GM20000 (cell line): ENCODE measurements at regions not wholly inside any gene's neighbourhood (a gene's known extent, or its start where the extent isn't known, plus 50 kb on each side); places are given as distances from the start of the nearest gene placed in this dataset.

Experiments used
- DNase-seq: peaks from one replicate; pipeline ENCODE4 v3.0.0; 2012; ENCODE audit warnings: low spot score
- CTCF ChIP-seq: IDR thresholded peaks from 2 replicates; pipeline ENCODE4 v1.5.1; 2012; ENCODE audit warnings: mild to moderate bottlenecking, control low read depth; ENCODE audit errors: extremely low read depth, missing control alignments

- DNase-seq: no peak
- TF ChIP-seq CTCF: no peak
Measured at GRCh38 chr2:104434966-104435365, 418.9 kb upstream of the POU3F3 start.

GRCh38 chr2:104438481-104438880 is 415.4 kb upstream of the POU3F3 start:
- TF ChIP-seq CTCF: no peak
- no peak for DNase-seq

- no peak for TF ChIP-seq CTCF
- DNase-seq: no peak
Measured at GRCh38 chr2:104443145-104443544, 410.8 kb upstream of the POU3F3 start.

- no peak for DNase-seq
- no peak for TF ChIP-seq CTCF
Measured at GRCh38 chr2:104444392-104444791, 409.5 kb upstream of the POU3F3 start.

- TF ChIP-seq CTCF: no peak
- no peak for DNase-seq
Measured at GRCh38 chr2:104444889-104445288, 409.0 kb upstream of the POU3F3 start.

- DNase-seq: no peak
- no peak for TF ChIP-seq CTCF
Measured at GRCh38 chr2:104447831-104448434, 406.0 kb upstream of the POU3F3 start.

- DNase-seq: no peak
- no peak for TF ChIP-seq CTCF
Measured at GRCh38 chr2:104448661-104449440, 405.1 kb upstream of the POU3F3 start.
